Activated T-helper 1 cell treated with anti-CD3 and anti-CD28 coated beads, Interleukin-12 subunit alpha, Interleukin-12 subunit beta, Interleukin-2, Interleukin-4 antibody, amounts not matched to agents 30 ng/mL and 10 ng/mL and 1 ng/mL, durations not matched to agents 14 hours and 24 hours and 36 hours (primary cell): ENCODE measurements at regions not wholly inside any gene's neighbourhood (a gene's known extent, or its start where the extent isn't known, plus 50 kb on each side); places are given as distances from the start of the nearest gene placed in this dataset.
A peak's percentile ranks its signal among the peaks of the same experiment; 100 is the strongest.
"Not testable (repeated sequence)": the region's sequence is repeated elsewhere in the genome, so short reads cannot be mapped to it uniquely, and the experiment has no call there.

ENCODE experiments used
- DNase-seq: peaks from one replicate; pipeline ENCODE4 v3.0.0; 2021; ENCODE audit warnings: low spot score
- H3K27ac Mint-ChIP-seq: one replicate; pipeline ENCODE4 v1.8.0; 2021; ENCODE audit warnings: mild to moderate bottlenecking, mixed read lengths
- H3K27me3 Mint-ChIP-seq: one replicate; pipeline ENCODE4 v1.8.0; 2022; ENCODE audit warnings: mild to moderate bottlenecking, moderate library complexity, mixed read lengths; ENCODE audit not compliant: insufficient read depth
- H3K36me3 Mint-ChIP-seq: one replicate; pipeline ENCODE4 v1.8.0; 2021; ENCODE audit warnings: low read depth, mixed read lengths
- H3K4me1 Mint-ChIP-seq: one replicate; pipeline ENCODE4 v1.8.0; 2021; ENCODE audit warnings: low read depth, mixed read lengths
- H3K4me3 Mint-ChIP-seq: one replicate; pipeline ENCODE4 v1.8.0; 2021; ENCODE audit warnings: mild to moderate bottlenecking, moderate library complexity, mixed read lengths
- H3K9me3 Mint-ChIP-seq: one replicate; pipeline ENCODE4 v1.8.0; 2021; ENCODE audit warnings: mixed read lengths
- intact Hi-C: fragments of 100-400 bp; cut with micrococcal nuclease; formaldehyde crosslinking; loops from one replicate; pipeline ENCODE4 v1.15.1; 2024

DNA sequence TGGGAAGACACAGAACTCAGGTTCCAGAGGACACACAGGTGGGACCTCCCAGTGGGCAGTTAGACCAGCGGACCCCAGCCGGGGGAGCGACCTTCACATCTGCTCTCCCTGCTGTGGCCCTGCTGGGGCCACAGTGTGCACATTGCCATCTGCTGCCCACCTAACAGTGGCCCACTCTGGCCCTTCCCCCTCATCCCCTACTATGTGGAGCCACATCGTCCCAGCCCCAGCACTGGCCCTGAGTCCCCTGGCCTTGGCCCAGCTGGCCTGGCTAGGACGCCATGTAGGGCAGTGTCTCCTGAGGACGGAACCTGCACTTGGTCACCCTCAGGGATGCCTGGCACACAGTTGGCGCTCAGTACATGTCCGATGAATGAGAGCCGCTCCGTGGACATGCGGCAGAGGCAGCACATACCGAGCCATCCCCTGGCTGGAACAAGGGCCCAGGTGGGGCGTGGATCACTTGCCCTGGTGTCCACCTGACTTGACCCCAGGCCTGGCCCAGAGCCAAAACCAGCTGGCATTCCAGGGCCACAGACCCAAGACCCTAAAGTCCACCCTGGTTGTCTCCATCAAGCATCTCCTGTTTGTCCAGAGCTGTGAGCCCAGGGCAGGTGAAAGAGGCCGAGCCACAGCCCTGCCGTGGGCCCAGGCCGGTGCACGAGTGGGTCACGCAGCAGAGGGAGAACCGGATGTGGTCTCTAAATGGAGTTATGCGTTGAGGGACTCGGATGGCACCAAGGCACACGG lies 93.1 kb upstream of the FGF3 start:
- Mint-ChIP-seq H3K27me3 (peaks cover 7% of the 10 kb centered on the region), H3K4me3 (no peak overlapping the region), H3K4me1 (no peaks in the 10 kb centered on the region), H3K27ac (no peak overlapping the region), H3K9me3 (no peaks in the 10 kb centered on the region), H3K36me3 (no peaks in the 10 kb centered on the region)
- intact Hi-C loops, result no loop called here
- no peak for DNase-seq

DNA sequence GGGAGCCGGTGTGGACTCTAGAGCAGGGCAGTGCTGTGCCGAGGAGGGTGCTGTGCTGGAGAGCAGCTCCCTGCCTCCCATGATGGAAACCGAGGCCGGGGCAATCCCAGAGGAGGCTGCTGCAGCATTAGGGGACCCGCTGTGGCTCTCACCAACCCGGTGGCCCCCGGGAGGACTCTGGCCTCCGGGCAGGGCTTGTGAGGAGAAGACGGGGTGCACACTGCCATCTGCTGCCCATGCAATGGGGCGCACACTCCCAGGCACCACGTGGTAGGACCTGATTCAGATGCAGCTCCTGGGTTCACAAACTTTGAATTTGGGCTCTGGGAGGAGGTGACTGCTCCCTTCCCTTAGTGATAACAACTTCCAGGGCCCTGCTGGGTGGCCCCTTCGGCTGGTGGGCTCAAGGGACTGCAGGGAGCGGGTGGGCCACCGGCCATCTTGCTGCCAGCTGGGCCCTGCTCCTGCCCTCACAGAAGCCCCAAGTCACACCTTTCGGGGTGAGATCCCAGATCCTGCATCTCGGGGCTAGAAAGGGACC lies 93.8 kb upstream of the FGF3 start:
- Mint-ChIP-seq H3K27ac (no peak overlapping the region), H3K4me3 (no peak overlapping the region), H3K36me3 (no peaks in the 10 kb centered on the region), H3K4me1 (no peaks in the 10 kb centered on the region), H3K9me3 (no peaks in the 10 kb centered on the region), H3K27me3 (peaks cover 7% of the 10 kb centered on the region)
- no peak for DNase-seq
- intact Hi-C loops, result no loop called here

DNA sequence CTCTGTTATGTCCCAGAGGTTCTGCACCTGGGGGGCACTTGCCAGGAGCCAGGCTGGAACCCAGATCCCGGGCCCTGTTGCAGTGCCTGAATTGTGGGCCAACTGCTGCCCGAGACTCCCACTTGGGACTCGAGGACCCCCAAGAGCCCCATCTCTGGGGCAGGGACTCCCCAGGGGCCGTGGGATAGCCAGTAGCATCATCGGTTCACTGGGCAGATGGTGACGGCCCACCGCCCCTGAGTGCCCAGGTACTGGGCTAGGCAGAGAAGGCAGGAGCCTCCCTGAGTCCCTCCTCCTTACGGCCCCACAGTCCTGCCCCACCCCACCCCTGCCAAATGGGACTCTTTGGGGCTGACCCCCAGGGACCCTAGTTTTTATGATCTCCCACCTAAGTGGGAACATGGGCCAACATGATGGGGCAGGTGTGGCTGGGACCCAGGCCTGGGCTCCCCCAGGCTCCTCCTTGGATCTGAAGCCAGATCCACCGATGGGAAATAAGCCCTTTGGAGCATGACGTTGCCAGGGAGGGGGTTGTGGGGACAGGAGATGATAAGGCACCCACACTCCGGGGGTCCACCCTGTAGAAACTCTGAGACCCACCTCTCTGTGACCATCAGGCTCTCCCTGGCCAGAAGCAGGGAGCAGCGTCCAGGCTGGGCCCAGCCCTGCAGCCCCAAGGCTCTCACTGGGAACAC lies 94.5 kb upstream of the FGF3 start:
- no peak for DNase-seq
- Mint-ChIP-seq H3K27me3 (peaks cover 9% of the 10 kb centered on the region), H3K27ac (no peak overlapping the region), H3K9me3 (no peaks in the 10 kb centered on the region), H3K4me1 (no peaks in the 10 kb centered on the region), H3K36me3 (no peaks in the 10 kb centered on the region), H3K4me3 (no peak overlapping the region)
- intact Hi-C loops, result no loop called here

DNA sequence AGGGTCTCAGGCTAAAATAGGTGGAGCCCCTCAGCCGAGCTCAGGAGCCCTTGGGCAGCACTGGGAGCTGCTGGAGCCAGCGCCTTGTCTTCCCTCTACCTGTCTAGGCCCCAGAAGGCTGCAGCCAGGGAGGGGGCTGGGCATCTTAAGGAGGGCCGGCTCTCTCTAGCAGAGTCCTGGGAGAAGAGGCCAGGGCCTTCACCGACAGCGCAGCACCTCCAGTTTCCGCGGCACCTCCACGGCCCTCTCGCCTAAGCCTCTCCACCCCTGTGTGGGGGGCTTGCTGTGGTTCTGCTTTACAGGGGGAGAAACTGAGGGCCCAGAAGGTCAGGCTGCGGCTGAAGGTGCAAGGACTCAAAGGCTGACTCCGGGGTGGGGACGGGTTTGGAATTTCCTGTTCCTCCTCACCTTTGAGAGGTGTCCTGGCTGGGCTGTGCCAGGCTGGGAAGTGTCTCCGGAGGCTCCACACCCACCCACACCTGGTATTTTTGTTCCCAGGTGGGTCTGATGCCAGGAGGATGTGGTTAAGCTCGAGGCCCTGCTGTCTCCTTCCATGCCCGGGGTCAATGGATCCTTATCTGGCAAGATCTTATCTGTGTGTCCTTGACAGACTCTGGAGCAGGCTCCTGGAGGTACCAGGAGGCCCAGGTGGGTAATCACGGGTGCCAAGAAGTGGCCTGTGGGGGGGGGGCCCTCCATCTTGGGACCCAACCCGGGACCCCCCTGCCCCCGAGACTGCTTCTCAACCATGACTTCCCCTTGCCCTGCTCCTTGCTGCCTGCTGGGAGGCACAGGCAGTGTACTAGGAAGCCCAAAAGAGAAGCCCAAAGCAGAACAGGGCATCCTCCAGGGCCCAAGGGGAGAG lies 95.3 kb upstream of the FGF3 start:
- H3K27ac Mint-ChIP-seq, result no peak overlapping the region
- H3K36me3 Mint-ChIP-seq, result no peaks in the 10 kb centered on the region
- no peak for DNase-seq
- no peak overlapping the region for H3K4me3 Mint-ChIP-seq
- no peaks in the 10 kb centered on the region for H3K9me3 Mint-ChIP-seq
- H3K4me1 Mint-ChIP-seq, result no peaks in the 10 kb centered on the region
- intact Hi-C loops, result loop anchor here (1.0 kb wide), 1 partner anchor 277 kb away; no protein-coding TSS in a partner anchor
- peaks cover 9% of the 10 kb centered on the region for H3K27me3 Mint-ChIP-seq

DNA sequence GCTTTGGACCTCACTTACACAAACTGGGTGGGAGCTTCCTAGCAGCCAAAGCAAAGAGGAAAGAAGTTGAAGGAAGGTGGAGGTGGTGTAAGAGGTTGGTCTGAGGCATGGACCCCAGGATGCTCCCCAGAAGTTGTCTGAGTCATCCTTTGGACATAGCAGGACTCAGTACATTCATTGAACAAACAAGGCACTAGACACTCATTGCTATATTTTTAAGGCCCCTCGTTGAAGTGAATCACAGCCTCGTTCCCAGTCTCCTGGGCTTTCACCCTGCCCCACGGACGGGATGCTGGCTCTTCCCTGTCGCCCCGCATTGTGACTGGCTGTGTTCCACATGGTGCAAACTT lies 95.9 kb upstream of the FGF3 start:
- H3K36me3 Mint-ChIP-seq, result no peaks in the 10 kb centered on the region
- intact Hi-C loops, result loop anchor here (1.0 kb wide), 1 partner anchor 276 kb away; no protein-coding TSS in a partner anchor
- peaks cover 9% of the 10 kb centered on the region for H3K27me3 Mint-ChIP-seq
- H3K4me1 Mint-ChIP-seq, result no peaks in the 10 kb centered on the region
- H3K4me3 Mint-ChIP-seq, result no peak overlapping the region
- no peaks in the 10 kb centered on the region for H3K9me3 Mint-ChIP-seq
- H3K27ac Mint-ChIP-seq, result no peak overlapping the region
- DNase-seq, result no peak

DNA sequence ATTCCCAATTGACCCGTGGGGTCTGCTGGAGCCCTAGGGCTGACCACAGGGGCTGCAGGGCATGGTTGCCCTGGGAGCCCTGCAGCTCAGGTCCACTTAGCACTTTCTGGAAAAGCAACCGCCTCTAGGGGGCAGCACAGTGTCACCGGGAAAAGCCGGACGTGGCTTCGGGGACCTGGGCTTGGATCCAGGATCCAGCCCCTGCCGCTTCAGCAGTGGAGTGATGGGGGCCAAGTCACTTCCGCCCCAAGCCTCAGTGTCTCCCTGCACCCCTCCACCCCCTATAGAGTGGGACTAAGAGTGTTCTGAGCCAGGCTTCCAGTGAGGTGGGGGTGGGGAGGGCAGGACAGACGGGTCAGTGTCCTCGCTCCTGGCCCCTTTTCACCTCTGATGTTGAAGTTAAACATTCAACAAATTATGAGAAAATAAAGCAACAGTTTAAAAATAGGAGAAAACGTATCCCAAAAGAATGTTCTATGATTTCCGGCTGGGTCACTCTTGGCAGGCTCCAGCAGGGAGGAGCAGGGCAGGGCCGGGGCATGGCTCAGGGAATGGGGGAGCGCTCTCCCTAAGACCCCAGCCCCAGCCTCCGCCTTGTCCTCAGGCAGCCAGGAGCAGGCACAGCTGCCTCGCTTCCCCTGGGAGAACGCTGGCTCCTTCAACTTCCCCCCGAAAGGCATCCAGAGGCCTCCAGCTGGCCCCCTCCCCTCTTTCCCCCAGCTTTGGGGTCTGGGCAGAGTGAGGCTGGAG lies 96.5 kb upstream of the FGF3 start:
- no peaks in the 10 kb centered on the region for H3K4me1 Mint-ChIP-seq
- DNase-seq, result no peak
- no peaks in the 10 kb centered on the region for H3K9me3 Mint-ChIP-seq
- no peak overlapping the region for H3K27ac Mint-ChIP-seq
- H3K4me3 Mint-ChIP-seq, result no peak overlapping the region
- H3K27me3 Mint-ChIP-seq, result peaks cover 9% of the 10 kb centered on the region
- no peaks in the 10 kb centered on the region for H3K36me3 Mint-ChIP-seq
- intact Hi-C loops, result loop anchor here (1.0 kb wide), 1 partner anchor 276 kb away; no protein-coding TSS in a partner anchor

DNA sequence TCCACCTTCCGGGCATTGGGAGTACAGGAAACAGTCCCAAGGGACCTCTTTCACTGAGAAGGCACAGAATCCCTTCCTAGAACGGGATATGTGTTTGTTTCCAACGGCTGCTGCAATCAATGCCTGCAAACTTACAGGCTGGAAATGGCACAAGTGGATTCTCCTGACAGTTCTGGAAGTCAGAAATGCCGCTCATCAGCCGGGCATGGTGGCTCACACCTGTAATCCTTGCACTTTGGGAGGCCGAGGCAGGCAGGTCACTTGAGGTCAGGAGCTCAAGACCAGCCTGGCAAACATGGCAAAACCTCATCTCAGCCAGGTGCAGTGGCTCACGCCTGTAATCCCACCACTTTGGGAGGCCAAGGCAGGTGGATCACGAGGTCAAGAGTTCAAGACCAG lies 97.0 kb upstream of the FGF3 start:
- H3K4me1 Mint-ChIP-seq, H3K27me3 Mint-ChIP-seq, DNase-seq, H3K27ac Mint-ChIP-seq, intact Hi-C loops, H3K4me3 Mint-ChIP-seq, H3K36me3 Mint-ChIP-seq, H3K9me3 Mint-ChIP-seq: not testable (repeated sequence)

DNA sequence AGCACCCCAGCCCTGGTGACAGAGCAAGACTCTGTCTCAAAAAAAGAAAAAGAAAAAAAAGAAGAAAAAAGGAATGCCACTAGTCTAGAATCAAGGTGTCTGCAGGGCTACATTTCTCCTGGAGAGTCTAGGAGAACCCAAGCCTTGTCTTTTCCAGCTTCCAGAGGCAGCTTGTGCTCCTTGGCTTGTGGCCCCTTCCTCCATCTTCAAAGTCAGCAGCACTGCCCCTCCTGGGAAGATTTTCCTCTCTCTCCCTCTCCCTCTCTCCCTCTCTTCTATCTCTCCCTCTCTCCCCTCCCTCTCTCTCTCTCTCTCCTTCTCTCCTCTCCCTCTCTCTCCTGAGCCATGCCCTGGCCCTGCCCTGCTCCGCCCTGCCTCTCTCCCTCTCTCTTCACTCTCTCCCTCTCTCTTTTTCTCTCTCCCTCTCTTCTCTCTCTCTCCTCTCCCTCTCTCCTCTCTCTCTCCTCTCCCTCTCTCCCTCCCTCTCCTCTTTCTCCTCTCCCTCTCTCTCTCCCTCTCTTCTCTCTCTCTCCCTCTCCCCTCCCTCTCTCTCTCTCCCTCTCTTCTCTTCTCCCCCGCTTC lies 97.7 kb upstream of the FGF3 start:
- Mint-ChIP-seq H3K4me1 (no peaks in the 10 kb centered on the region), H3K27ac (no peak overlapping the region), H3K9me3 (no peaks in the 10 kb centered on the region), H3K27me3 (peaks cover 9% of the 10 kb centered on the region), H3K36me3 (no peaks in the 10 kb centered on the region), H3K4me3 (no peak overlapping the region)
- no peak for DNase-seq
- intact Hi-C loops, result no loop called here

DNA sequence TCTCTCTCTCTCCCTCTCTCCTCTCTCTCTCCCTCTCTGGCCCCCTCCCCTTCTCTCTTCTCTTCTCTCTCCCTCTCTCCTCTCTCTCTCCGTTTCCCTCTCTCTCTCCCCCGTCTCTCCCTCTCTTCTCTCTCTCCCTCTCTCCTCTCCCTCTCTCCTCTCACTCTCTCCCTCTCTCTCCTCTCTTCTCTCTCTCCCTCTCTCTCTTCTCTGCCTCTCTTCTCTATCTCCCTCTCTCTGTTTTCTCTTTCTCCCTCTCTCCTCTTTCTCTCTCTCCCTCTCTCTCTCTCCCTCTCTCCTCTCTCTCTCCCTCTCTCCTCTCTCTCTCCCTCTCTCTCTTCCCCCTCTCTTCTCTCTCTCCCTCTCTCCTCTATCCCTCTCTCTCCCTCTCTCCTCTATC lies 98.3 kb upstream of the FGF3 start:
- intact Hi-C loops, result no loop called here

DNA sequence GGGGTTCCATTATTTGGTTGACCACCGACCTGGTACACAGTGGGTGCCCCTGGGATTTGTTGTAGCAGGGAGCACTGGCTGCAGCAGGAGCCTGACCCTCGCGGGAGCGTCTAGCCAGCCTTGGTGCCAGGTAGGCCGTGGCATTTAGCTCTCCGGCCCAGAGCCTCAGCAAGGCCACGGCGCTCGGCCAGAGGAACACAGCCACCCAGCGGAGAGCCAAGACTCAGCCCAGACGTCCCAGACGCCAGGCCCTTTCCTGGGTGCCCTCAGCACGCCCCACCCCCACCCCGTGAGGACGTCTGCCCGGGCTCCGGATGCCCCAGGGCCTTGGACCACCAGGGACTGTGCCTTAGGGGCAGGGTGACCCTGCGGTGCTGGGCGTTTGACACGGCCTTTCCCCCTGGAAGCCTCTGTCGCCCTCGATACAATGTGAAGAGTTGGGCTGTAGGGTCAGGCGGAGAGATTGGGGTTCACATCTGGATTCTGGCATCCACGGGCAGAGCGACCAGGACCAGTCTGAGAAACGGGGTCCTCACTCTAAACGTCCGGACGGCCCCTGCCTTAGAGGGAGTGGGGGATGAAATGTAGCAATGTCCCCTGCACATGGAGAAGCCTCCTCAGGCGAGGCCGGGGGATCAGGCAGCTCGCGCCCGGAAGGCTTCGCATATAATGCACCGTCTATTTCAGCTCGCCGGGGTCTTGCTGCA lies 99.2 kb upstream of the FGF3 start:
- intact Hi-C loops, result loop anchor here (1.0 kb wide), 1 partner anchor 278 kb away; no protein-coding TSS in a partner anchor
- Mint-ChIP-seq H3K4me3 (no peak overlapping the region), H3K4me1 (no peaks in the 10 kb centered on the region), H3K27ac (no peak overlapping the region), H3K27me3 (peaks cover 9% of the 10 kb centered on the region), H3K36me3 (no peaks in the 10 kb centered on the region), H3K9me3 (no peaks in the 10 kb centered on the region)
- DNase-seq, result no peak

More for the DNA sequence above, 98.3 kb upstream of the FGF3 start:
- Mint-ChIP-seq H3K27ac (no peak overlapping the region), H3K9me3 (no peaks in the 10 kb centered on the region), H3K36me3 (no peaks in the 10 kb centered on the region), H3K4me3 (no peak overlapping the region), H3K4me1 (no peaks in the 10 kb centered on the region), H3K27me3 (peaks cover 9% of the 10 kb centered on the region)
- no peak for DNase-seq

DNA sequence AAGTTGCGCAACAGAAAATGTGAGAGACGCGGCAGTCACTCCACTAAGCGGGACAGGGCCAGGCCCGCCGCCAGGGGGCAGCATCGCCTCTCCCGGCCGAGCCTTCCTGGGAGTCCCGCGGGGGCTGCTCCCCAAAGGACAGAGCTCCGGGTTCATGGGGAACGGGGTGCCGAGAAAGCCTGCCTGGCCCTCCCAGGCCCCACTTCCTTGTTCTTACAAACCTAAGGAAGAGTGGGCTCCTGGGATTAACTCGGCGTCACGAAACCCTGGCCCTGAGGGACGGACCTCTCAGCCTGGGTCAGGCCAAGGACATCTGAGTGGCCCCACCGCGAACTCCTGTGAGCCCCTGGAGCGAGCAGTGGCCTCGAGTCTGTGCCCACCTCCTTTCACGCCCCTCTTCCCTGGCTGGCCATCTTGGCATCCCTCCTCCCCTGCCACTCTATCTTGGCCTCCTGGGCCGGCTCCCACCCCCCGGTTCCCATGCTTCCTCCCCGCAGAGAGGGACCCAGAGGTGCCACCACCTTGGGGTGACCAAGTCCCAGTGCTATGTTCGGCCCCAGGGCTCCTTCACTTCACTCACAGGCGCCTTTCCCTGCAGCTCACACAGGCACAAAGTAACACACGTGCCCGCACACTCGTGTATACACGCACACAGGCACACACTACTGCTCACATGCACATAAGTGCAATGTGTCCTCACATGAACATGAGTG lies 99.9 kb upstream of the FGF3 start:
- Mint-ChIP-seq H3K4me3 (no peak overlapping the region), H3K9me3 (no peaks in the 10 kb centered on the region), H3K27ac (no peak overlapping the region)

More for the DNA sequence above, 99.9 kb upstream of the FGF3 start:
- intact Hi-C loops, result loop anchor here (1.0 kb wide), 1 partner anchor 277 kb away; no protein-coding TSS in a partner anchor
- H3K36me3 Mint-ChIP-seq, result no peaks in the 10 kb centered on the region
- H3K4me1 Mint-ChIP-seq, result no peaks in the 10 kb centered on the region
- H3K27me3 Mint-ChIP-seq, result peaks cover 12% of the 10 kb centered on the region
- peak; percentile 38 for DNase-seq
